GM18858 (cell line): ENCODE measurements at regions not wholly inside any gene's neighbourhood (a gene's known extent, or its start where the extent isn't known, plus 50 kb on each side); places are given as distances from the start of the nearest gene placed in this dataset.
"Not testable (repeated sequence)": the region's sequence is repeated elsewhere in the genome, so short reads cannot be mapped to it uniquely, and the experiment has no call there.

Experiments used
- ATAC-seq: cut with Tn5 transposase; IDR thresholded peaks from one replicate; pipeline ENCODE4 v1.9.1; 2021; ENCODE audit not compliant: unreplicated experiment

- not testable (repeated sequence) for ATAC-seq
These were observed 437.0 kb downstream of the GOLGA6L6 start for GRCh38 chr15:20104551-20104950.

- not testable (repeated sequence) for ATAC-seq
These were observed 438.7 kb downstream of the GOLGA6L6 start for GRCh38 chr15:20102862-20103261.

- not testable (repeated sequence) for ATAC-seq
These were observed 439.4 kb downstream of the GOLGA6L6 start for GRCh38 chr15:20102209-20102608.

- not testable (repeated sequence) for ATAC-seq
These were observed 440.3 kb downstream of the GOLGA6L6 start for GRCh38 chr15:20101281-20101680.

- not testable (repeated sequence) for ATAC-seq
These were observed 440.9 kb downstream of the GOLGA6L6 start for GRCh38 chr15:20100604-20101270.

- not testable (repeated sequence) for ATAC-seq
These were observed 445.8 kb downstream of the GOLGA6L6 start for GRCh38 chr15:20095699-20096303.

- ATAC-seq, result not testable (repeated sequence)
These were observed 452.1 kb downstream of the GOLGA6L6 start for GRCh38 chr15:20089541-20089940.

GRCh38 chr15:20084026-20084425 is 457.6 kb downstream of the GOLGA6L6 start:
- not testable (repeated sequence) for ATAC-seq

- not testable (repeated sequence) for ATAC-seq
These were observed 467.5 kb downstream of the GOLGA6L6 start for GRCh38 chr15:20074082-20074481.

GRCh38 chr15:20069043-20069442 is 472.6 kb downstream of the GOLGA6L6 start:
- ATAC-seq, result not testable (repeated sequence)

GRCh38 chr15:20066173-20066572 is 475.4 kb downstream of the GOLGA6L6 start:
- not testable (repeated sequence) for ATAC-seq

GRCh38 chr15:20065508-20065907 is 476.1 kb downstream of the GOLGA6L6 start:
- not testable (repeated sequence) for ATAC-seq

GRCh38 chr15:20063167-20063566 is 478.4 kb downstream of the GOLGA6L6 start:
- ATAC-seq, result not testable (repeated sequence)

GRCh38 chr15:20060838-20061237 is 480.8 kb downstream of the GOLGA6L6 start:
- ATAC-seq, result not testable (repeated sequence)

GRCh38 chr15:20056871-20057270 is 484.7 kb downstream of the GOLGA6L6 start:
- ATAC-seq, result not testable (repeated sequence)

- not testable (repeated sequence) for ATAC-seq
These were observed 485.7 kb downstream of the GOLGA6L6 start for GRCh38 chr15:20055921-20056320.

GRCh38 chr15:20048189-20048588 is 493.4 kb downstream of the GOLGA6L6 start:
- ATAC-seq, result not testable (repeated sequence)

- ATAC-seq, result not testable (repeated sequence)
These were observed 496.4 kb downstream of the GOLGA6L6 start for GRCh38 chr15:20045165-20045564.

GRCh38 chr15:20040691-20041090 is 500.9 kb downstream of the GOLGA6L6 start:
- ATAC-seq, result not testable (repeated sequence)

GRCh38 chr15:20025040-20025439 is 516.6 kb downstream of the GOLGA6L6 start:
- ATAC-seq, result not testable (repeated sequence)

GRCh38 chr15:20022349-20022748 is 519.3 kb downstream of the GOLGA6L6 start:
- not testable (repeated sequence) for ATAC-seq

- not testable (repeated sequence) for ATAC-seq
These were observed 520.2 kb downstream of the GOLGA6L6 start for GRCh38 chr15:20021351-20021750.
